ENCODE measurements at regions not wholly inside any gene's neighbourhood (a gene's known extent, or its start where the extent isn't known, plus 50 kb on each side); places are given as distances from the start of the nearest gene placed in this dataset.
A peak's percentile ranks its signal among the peaks of the same experiment; 100 is the strongest.

DNA sequence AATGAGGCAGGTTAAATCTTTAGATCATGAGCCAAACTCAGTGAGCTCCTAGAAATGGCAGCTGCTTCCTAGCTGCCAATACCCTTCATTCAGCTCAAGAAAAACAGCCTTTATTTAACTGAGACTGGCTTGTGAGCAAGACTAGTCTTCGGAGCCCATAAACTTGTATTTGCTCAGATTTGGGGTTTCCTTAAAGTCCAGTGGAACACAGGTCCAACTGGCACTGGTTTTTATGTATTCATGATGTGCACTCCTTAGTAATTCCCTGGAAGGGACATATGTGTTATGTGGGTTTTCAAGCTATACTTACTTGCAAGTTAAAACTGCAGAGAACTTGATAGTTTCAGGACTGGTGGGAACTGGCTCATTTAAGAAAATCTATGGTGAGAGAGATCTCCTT, 380.1 kb upstream of the TMEM132C start:
- no peak for DNase-seq
- no peaks in the 10 kb centered on the region for H3K4me1 Mint-ChIP-seq (ENCODE audit: low read depth)
- TF ChIP-seq, protein P1, sequence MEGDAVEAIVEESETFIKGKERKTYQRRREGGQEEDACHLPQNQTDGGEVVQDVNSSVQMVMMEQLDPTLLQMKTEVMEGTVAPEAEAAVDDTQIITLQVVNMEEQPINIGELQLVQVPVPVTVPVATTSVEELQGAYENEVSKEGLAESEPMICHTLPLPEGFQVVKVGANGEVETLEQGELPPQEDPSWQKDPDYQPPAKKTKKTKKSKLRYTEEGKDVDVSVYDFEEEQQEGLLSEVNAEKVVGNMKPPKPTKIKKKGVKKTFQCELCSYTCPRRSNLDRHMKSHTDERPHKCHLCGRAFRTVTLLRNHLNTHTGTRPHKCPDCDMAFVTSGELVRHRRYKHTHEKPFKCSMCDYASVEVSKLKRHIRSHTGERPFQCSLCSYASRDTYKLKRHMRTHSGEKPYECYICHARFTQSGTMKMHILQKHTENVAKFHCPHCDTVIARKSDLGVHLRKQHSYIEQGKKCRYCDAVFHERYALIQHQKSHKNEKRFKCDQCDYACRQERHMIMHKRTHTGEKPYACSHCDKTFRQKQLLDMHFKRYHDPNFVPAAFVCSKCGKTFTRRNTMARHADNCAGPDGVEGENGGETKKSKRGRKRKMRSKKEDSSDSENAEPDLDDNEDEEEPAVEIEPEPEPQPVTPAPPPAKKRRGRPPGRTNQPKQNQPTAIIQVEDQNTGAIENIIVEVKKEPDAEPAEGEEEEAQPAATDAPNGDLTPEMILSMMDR (IDR thresholded peaks at IDR 0.05): no peak
- no peaks in the 10 kb centered on the region for H3K36me3 Mint-ChIP-seq (ENCODE audit: low read depth)
- no peaks in the 10 kb centered on the region for H3K27me3 Mint-ChIP-seq (ENCODE audit: insufficient read depth)
- H3K4me3 Mint-ChIP-seq: no peak overlapping the region
- H3K9me3 Mint-ChIP-seq: peaks cover 62% of the 10 kb centered on the region
- H3K27ac Mint-ChIP-seq: no peak overlapping the region

GRCh38 chr12:127888943-127889719, 377.8 kb upstream of the TMEM132C start:
- H3K4me3 Mint-ChIP-seq: no peak overlapping the region
- peaks cover 62% of the 10 kb centered on the region for H3K9me3 Mint-ChIP-seq
- no peaks in the 10 kb centered on the region for H3K36me3 Mint-ChIP-seq (ENCODE audit: low read depth)
- no peak for DNase-seq
- no peaks in the 10 kb centered on the region for H3K4me1 Mint-ChIP-seq (ENCODE audit: low read depth)
- H3K27me3 Mint-ChIP-seq (ENCODE audit: insufficient read depth): no peaks in the 10 kb centered on the region
- H3K27ac Mint-ChIP-seq: no peak overlapping the region
- TF ChIP-seq, protein P1 (IDR thresholded peaks at IDR 0.05): no peak

- no peak overlapping the region for H3K27ac Mint-ChIP-seq
- H3K36me3 Mint-ChIP-seq (ENCODE audit: low read depth): no peaks in the 10 kb centered on the region
- H3K4me1 Mint-ChIP-seq (ENCODE audit: low read depth): no peaks in the 10 kb centered on the region
- TF ChIP-seq, protein P1 (IDR thresholded peaks at IDR 0.05): peak; percentile 37; the same call in 1 of the 2 replicates
- H3K4me3 Mint-ChIP-seq: no peak overlapping the region
- peaks cover 71% of the 10 kb centered on the region for H3K9me3 Mint-ChIP-seq
- no peaks in the 10 kb centered on the region for H3K27me3 Mint-ChIP-seq (ENCODE audit: insufficient read depth)
- no peak for DNase-seq
Measured at GRCh38 chr12:127893895-127894609, 372.9 kb upstream of the TMEM132C start.

DNA sequence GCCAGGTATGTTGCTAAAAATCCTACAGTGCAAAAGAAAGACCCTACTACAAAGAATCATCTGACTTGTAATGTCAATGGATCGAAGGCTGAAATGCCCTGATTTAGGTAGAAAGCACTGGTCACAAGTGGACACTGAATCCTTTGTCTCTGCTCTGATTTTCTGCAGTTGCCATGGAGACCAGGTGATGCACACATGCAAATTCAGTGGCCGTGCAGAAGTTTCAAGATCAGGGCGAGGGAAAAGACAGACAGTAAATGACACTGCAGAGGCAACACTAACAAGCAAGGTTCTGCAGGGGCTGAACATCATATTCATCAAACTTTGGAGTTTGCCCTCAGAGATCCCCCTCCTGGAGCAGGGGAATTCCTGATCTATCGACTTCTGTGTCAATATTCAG, 370.3 kb upstream of the TMEM132C start:
- no peak overlapping the region for H3K27ac Mint-ChIP-seq

DNA sequence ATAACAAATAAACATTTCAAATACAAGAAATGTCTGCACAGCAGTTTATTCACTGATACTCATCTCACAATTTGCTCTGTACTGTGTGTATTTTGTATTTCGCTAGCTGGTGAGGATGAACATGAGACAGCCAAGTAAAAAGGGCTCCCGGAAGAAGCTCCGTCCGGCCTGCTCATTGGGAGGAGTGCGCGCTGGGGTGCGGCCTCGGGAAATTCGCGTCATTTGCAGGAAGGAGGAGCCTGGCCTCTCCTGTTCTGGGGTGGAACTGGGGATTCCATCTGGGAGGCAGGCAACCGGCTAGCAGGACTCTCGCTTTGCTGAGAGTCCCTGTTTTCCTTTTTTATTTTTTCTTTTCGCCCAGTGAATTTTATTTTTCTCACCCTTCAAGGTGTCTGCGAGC, 368.4 kb upstream of the TMEM132C start:
- DNase-seq: no peak
- H3K9me3 Mint-ChIP-seq: peaks cover 54% of the 10 kb centered on the region
- no peak overlapping the region for H3K4me3 Mint-ChIP-seq
- H3K4me1 Mint-ChIP-seq (ENCODE audit: low read depth): no peaks in the 10 kb centered on the region
- H3K27ac Mint-ChIP-seq: no peak overlapping the region
- H3K27me3 Mint-ChIP-seq (ENCODE audit: insufficient read depth): no peaks in the 10 kb centered on the region
- TF ChIP-seq, protein P1 (IDR thresholded peaks at IDR 0.05): no peak
- no peaks in the 10 kb centered on the region; the same call in 1 of the 2 replicates for H3K36me3 Mint-ChIP-seq (ENCODE audit: low read depth)

More for the DNA sequence above, 370.3 kb upstream of the TMEM132C start:
- no peak for DNase-seq
- Mint-ChIP-seq H3K4me3 (no peak overlapping the region), H3K9me3 (peaks cover 63% of the 10 kb centered on the region), H3K27me3 (ENCODE audit: insufficient read depth) (no peaks in the 10 kb centered on the region), H3K4me1 (ENCODE audit: low read depth) (no peaks in the 10 kb centered on the region), H3K36me3 (ENCODE audit: low read depth) (no peaks in the 10 kb centered on the region; the same call in 1 of the 2 replicates)
- TF ChIP-seq, protein P1 (IDR thresholded peaks at IDR 0.05): no peak
